SK-N-MC (cell line): ENCODE measurements at regions not wholly inside any gene's neighbourhood (a gene's known extent, or its start where the extent isn't known, plus 50 kb on each side); places are given as distances from the start of the nearest gene placed in this dataset.
A peak's percentile ranks its signal among the peaks of the same experiment; 100 is the strongest.

Source experiments
- DNase-seq: peaks from one replicate; pipeline ENCODE4 v3.0.0-alpha.2; 2011; ENCODE audit warnings: low read depth, low spot score
- H3K27ac ChIP-seq: fragments of 200-600 bp; sonication (generic); 2 replicates; pipeline ENCODE4 v1.5.1; 2016; ENCODE audit warnings: mixed run types
- H3K36me3 ChIP-seq: fragments of 200-600 bp; sonication (generic); 2 replicates; pipeline ENCODE4 v1.6.1; 2017; ENCODE audit warnings: antibody characterized with exemption, low read length, mixed read lengths; ENCODE audit not compliant: insufficient read depth
- H3K4me3 ChIP-seq: fragments of 200-600 bp; sonication (generic); 2 replicates; pipeline ENCODE4 v1.5.1; 2016
- H3K9ac ChIP-seq: fragments of 200-600 bp; sonication (generic); 2 replicates; pipeline ENCODE4 v1.8.0; 2017; ENCODE audit warnings: mixed run types, mixed read lengths; ENCODE audit not compliant: insufficient read length
- H3K9me3 ChIP-seq: fragments of 200-600 bp; sonication (generic); 2 replicates; pipeline ENCODE4 v1.6.1; 2017; ENCODE audit warnings: low read depth, mild to moderate bottlenecking, antibody characterized with exemption, low read length, moderate library complexity, mixed read lengths
- EZH2 ChIP-seq: fragments of 200-600 bp; sonication (generic); IDR thresholded peaks from one replicate; pipeline ENCODE4 v1.6.1; 2017; ENCODE audit warnings: antibody characterized with exemption
- FOXP2 ChIP-seq: optimal IDR thresholded peaks from 2 replicates; pipeline ENCODE3; 2011; ENCODE audit warnings: mild to moderate bottlenecking, moderate library complexity; ENCODE audit not compliant: insufficient read depth; ENCODE audit errors: extremely low read length, control extremely low read depth
- POLR2AphosphoS5 ChIP-seq: IDR thresholded peaks from 2 replicates; pipeline ENCODE4 v1.6.1; 2012; ENCODE audit warnings: mild to moderate bottlenecking, low read depth, low read length, borderline replicate concordance

- DNase-seq: no peak
- H3K4me3 ChIP-seq: no peak overlapping the region
- TF ChIP-seq EZH2: no peak
- TF ChIP-seq FOXP2: no peak
- no peak for TF ChIP-seq POLR2AphosphoS5
- H3K36me3 ChIP-seq: no peaks in the 10 kb centered on the region
- no peak overlapping the region for H3K9ac ChIP-seq
- no peak overlapping the region for H3K27ac ChIP-seq
- H3K9me3 ChIP-seq: no peaks in the 10 kb centered on the region
Observed at GRCh38 chr14:30440961-30441360, 118.0 kb upstream of the G2E3 start.

GRCh38 chr14:30443368-30444007 lies 115.5 kb upstream of the G2E3 start:
- Histone ChIP-seq H3K27ac (no peak overlapping the region), H3K9ac (no peak overlapping the region), H3K36me3 (no peaks in the 10 kb centered on the region), H3K9me3 (no peaks in the 10 kb centered on the region), H3K4me3 (no peak overlapping the region)
- DNase-seq: peak; percentile 3
- TF ChIP-seq EZH2 (no peak), POLR2AphosphoS5 (no peak), FOXP2 (no peak)

GRCh38 chr14:30444451-30444850 lies 114.5 kb upstream of the G2E3 start:
- Histone ChIP-seq H3K9me3 (no peaks in the 10 kb centered on the region), H3K27ac (no peak overlapping the region), H3K36me3 (no peaks in the 10 kb centered on the region), H3K9ac (no peak overlapping the region), H3K4me3 (no peak overlapping the region)
- no peak for DNase-seq
- no peak for TF ChIP-seq POLR2AphosphoS5
- TF ChIP-seq EZH2: no peak
- TF ChIP-seq FOXP2: no peak

GRCh38 chr14:30445011-30445793 lies 113.8 kb upstream of the G2E3 start:
- Histone ChIP-seq H3K4me3 (no peak overlapping the region), H3K9me3 (no peaks in the 10 kb centered on the region), H3K9ac (no peak overlapping the region), H3K36me3 (no peaks in the 10 kb centered on the region), H3K27ac (no peak overlapping the region)
- DNase-seq: no peak
- TF ChIP-seq EZH2 (no peak), FOXP2 (no peak), POLR2AphosphoS5 (no peak)

GRCh38 chr14:30445852-30446251 lies 113.1 kb upstream of the G2E3 start:
- H3K27ac ChIP-seq: no peak overlapping the region
- TF ChIP-seq FOXP2 (no peak), EZH2 (no peak), POLR2AphosphoS5 (no peak)
- no peak overlapping the region for H3K4me3 ChIP-seq
- H3K36me3 ChIP-seq: no peaks in the 10 kb centered on the region
- no peak for DNase-seq
- no peaks in the 10 kb centered on the region for H3K9me3 ChIP-seq
- H3K9ac ChIP-seq: no peak overlapping the region

- no peak overlapping the region for H3K4me3 ChIP-seq
- no peak for TF ChIP-seq POLR2AphosphoS5
- TF ChIP-seq EZH2: no peak
- H3K27ac ChIP-seq: no peak overlapping the region
- H3K36me3 ChIP-seq: no peaks in the 10 kb centered on the region
- no peak overlapping the region for H3K9ac ChIP-seq
- no peaks in the 10 kb centered on the region for H3K9me3 ChIP-seq
- DNase-seq: no peak
Observed at GRCh38 chr14:30450631-30451545, 108.1 kb upstream of the G2E3 start.

- H3K9me3 ChIP-seq: no peaks in the 10 kb centered on the region
- no peak overlapping the region for H3K27ac ChIP-seq
- no peak for DNase-seq
- no peaks in the 10 kb centered on the region for H3K36me3 ChIP-seq
- TF ChIP-seq POLR2AphosphoS5 (no peak), FOXP2 (no peak), EZH2 (no peak)
- no peak overlapping the region for H3K4me3 ChIP-seq
- no peak overlapping the region for H3K9ac ChIP-seq
Observed at GRCh38 chr14:30456296-30456695, 102.7 kb upstream of the G2E3 start.

GRCh38 chr14:30462358-30462757 lies 96.6 kb upstream of the G2E3 start:
- TF ChIP-seq POLR2AphosphoS5 (no peak), FOXP2 (no peak), EZH2 (no peak)
- Histone ChIP-seq H3K4me3 (no peak overlapping the region), H3K36me3 (no peaks in the 10 kb centered on the region), H3K9ac (no peak overlapping the region), H3K9me3 (no peaks in the 10 kb centered on the region), H3K27ac (no peak overlapping the region)
- no peak for DNase-seq
